ENCODE measurements at regions not wholly inside any gene's neighbourhood (a gene's known extent, or its start where the extent isn't known, plus 50 kb on each side); places are given as distances from the start of the nearest gene placed in this dataset.

- no peaks in the 10 kb centered on the region for H3K27me3 ChIP-seq
- H3K4me1 ChIP-seq = no peaks in the 10 kb centered on the region
- no peak for DNase-seq
- H3K4me3 ChIP-seq (replicated peaks in 1 of 3) = no peak overlapping the region
- intact Hi-C loops (cut with DNase I) = no loop called here
- H3K27ac ChIP-seq = no peak overlapping the region
- H3K9me3 ChIP-seq = no peaks in the 10 kb centered on the region
- no peak for TF ChIP-seq CTCF (IDR thresholded peaks at IDR 0.05)
- no peak for TF ChIP-seq POLR2A (IDR thresholded peaks at IDR 0.05)
- 68 to 82% methylated on average over 4 of the region's 4 CpGs for WGBS, 2 donors
- no peaks in the 10 kb centered on the region for H3K36me3 ChIP-seq
These were observed 253.2 kb upstream of the SMIM30 start for GRCh38 chr7:113371416-113372043.

- WGBS, 2 donors = 76 to 80% methylated on average over 2 of the region's 2 CpGs
- Histone ChIP-seq H3K36me3 (no peaks in the 10 kb centered on the region), H3K27ac (no peak overlapping the region), H3K27me3 (no peaks in the 10 kb centered on the region), H3K4me1 (no peaks in the 10 kb centered on the region), H3K9me3 (no peaks in the 10 kb centered on the region), H3K4me3 (replicated peaks in 1 of 3) (no peak overlapping the region)
- TF ChIP-seq CTCF (IDR thresholded peaks at IDR 0.05) (no peak), POLR2A (IDR thresholded peaks at IDR 0.05) (no peak)
- intact Hi-C loops (cut with DNase I) = no loop called here
- DNase-seq = no peak
These were observed 252.6 kb upstream of the SMIM30 start for GRCh38 chr7:113370910-113371309.

GRCh38 chr7:113368256-113368655 is 249.9 kb upstream of the SMIM30 start:
- intact Hi-C loops (cut with DNase I) = no loop called here
- no peak for DNase-seq
- Histone ChIP-seq H3K4me3 (replicated peaks in 1 of 3) (no peak overlapping the region), H3K36me3 (no peaks in the 10 kb centered on the region), H3K4me1 (no peaks in the 10 kb centered on the region), H3K27ac (no peak overlapping the region), H3K27me3 (no peaks in the 10 kb centered on the region), H3K9me3 (no peaks in the 10 kb centered on the region)
- WGBS, 2 donors = 96 to 97% methylated on average over 1 of the region's 1 CpG
- no peak for TF ChIP-seq POLR2A (IDR thresholded peaks at IDR 0.05)
- no peak for TF ChIP-seq CTCF (IDR thresholded peaks at IDR 0.05)

- Histone ChIP-seq H3K27me3 (no peaks in the 10 kb centered on the region), H3K9me3 (no peaks in the 10 kb centered on the region), H3K27ac (no peak overlapping the region), H3K4me3 (replicated peaks in 1 of 3) (no peak overlapping the region), H3K4me1 (no peaks in the 10 kb centered on the region), H3K36me3 (no peaks in the 10 kb centered on the region)
- no peak for DNase-seq
- intact Hi-C loops (cut with DNase I) = no loop called here
- TF ChIP-seq CTCF (IDR thresholded peaks at IDR 0.05) = no peak
- no peak for TF ChIP-seq POLR2A (IDR thresholded peaks at IDR 0.05)
- WGBS, 2 donors = 65 to 85% methylated on average over 3 of the region's 3 CpGs
These were observed 248.8 kb upstream of the SMIM30 start for GRCh38 chr7:113367041-113367586.

- Histone ChIP-seq H3K27ac (no peak overlapping the region), H3K9me3 (no peaks in the 10 kb centered on the region), H3K4me1 (no peaks in the 10 kb centered on the region), H3K27me3 (no peaks in the 10 kb centered on the region), H3K4me3 (replicated peaks in 1 of 3) (no peak overlapping the region), H3K36me3 (no peaks in the 10 kb centered on the region)
- no peak for DNase-seq
- intact Hi-C loops (cut with DNase I) = no loop called here
- 8 to 18% methylated on average over 1 of the region's 1 CpG for WGBS, 2 donors
- TF ChIP-seq POLR2A (IDR thresholded peaks at IDR 0.05) (no peak), CTCF (IDR thresholded peaks at IDR 0.05) (no peak)
These were observed 247.8 kb upstream of the SMIM30 start for GRCh38 chr7:113366122-113366521.

Data from thyroid gland (tissue), 4 donors.